Medulla oblongata (tissue), 1 donor: ENCODE measurements at regions not wholly inside any gene's neighbourhood (a gene's known extent, or its start where the extent isn't known, plus 50 kb on each side); places are given as distances from the start of the nearest gene placed in this dataset.
A peak's percentile ranks its signal among the peaks of the same experiment; 100 is the strongest.
"Not testable (repeated sequence)": the region's sequence is repeated elsewhere in the genome, so short reads cannot be mapped to it uniquely, and the experiment has no call there.

Experiments used
- DNase-seq: peaks from one replicate; pipeline ENCODE4 v3.0.0-alpha.2; 2015; ENCODE audit errors: extremely low spot score

DNA sequence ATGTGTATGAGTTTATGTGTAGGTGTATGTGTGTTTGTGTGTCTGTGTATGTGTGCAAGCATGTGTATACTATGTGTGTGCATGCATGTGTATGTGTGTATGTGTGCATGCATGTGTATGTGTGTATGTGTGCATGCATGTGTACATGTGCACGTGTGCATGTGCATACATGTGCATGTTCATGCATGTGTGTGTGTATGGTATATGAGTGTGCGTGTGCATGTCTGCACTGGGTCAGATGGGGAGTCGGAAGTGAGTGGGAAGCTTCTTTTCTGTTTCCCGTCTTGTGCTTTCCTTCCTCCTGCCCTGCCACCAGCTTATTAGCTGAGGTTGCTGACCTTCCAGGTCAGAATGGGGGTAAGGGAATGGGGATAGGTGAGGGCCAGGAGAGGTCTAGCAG is 174.7 kb downstream of the MAP2K4 start:
- no peak for DNase-seq

DNA sequence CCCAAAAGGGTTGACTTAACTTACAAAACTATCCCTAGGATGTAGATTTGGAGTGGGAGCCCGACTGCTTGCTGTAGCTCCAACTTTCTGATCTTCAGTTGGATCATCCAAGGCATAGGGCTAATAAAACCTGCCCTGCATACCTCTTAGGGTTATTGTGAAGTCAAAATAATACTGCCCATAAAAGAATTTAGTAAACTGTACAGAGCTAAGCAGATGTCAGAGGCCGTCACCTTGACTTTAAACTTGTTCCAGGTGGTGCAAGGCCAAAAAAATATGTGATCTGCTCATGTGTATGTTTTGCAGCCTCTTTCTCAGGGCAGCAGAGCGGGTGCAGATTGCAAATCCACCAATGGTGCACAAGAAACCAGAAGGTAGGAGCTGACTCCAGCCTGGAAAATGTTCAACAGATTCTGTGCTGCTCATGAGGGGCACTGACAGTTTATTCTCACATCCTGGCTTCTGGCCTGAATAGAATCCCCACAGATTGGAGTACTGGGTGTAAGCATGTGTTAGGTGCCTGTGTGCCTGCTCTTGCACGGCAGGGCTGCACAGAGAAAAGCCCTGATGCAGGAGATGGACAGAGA is 180.7 kb downstream of the MAP2K4 start:
- no peak for DNase-seq

DNA sequence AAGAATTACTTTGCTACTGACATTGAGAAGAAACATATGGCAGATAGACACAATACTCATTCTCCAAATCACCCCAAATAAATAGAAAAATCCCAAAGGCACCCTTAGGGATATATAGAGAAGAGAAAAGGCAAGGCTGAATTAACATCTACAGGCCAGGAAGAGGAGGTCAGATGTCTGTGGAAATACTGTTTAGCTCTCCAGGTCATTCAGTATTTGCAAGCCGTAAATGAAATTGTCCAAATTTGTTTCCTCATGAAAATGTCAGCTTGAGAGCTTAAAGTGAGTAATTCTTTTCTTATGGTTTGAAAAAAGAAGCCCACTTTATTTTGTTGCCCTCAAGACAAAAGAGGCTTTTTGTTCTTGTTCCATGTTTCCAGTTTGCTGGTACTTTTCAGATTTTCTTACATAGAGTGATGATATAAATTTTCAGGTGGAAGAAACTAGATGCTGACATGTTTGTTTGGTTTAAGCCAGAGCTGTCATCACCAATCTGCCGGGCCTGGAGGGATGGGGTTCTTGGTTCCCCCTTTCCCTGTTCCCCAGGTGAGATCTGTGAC is 189.0 kb downstream of the MAP2K4 start:
- no peak for DNase-seq

DNA sequence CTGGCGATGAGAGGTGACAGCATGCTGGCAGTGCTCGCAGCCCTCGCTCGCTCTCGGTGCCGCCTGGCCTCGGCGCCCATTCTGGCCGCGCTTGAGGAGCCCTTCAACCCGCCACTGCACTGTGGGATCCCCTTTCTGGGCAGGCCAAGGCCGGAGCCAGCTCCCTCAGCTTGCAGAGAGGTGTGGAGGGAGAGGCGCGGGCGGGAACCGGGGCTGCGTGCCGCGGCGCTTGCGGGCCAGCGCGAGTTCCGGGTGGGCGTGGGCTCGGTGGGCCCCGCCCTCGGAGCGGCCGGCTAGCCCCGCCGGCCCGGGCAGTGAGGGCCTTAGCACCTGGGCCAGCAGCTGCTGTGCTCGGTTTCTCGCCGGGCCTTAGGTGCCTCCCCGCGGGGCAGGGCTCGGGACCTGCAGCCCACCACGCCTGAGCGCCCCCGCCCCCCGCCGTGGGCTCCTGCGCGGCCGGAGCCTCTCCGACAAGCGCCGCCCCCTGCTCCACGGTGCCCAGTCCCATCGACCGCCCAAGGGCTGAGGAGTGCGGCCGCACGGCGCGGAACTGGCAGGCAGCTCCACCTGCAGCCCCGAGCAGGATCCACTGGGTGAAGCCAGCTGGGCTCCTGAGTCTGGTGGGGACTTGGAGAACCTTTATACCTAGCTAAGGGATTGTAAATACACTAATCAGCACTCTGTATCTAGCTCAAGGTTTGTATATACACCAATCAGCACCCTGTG is 200.2 kb downstream of the MAP2K4 start:
- DNase-seq, result not testable (repeated sequence)

DNA sequence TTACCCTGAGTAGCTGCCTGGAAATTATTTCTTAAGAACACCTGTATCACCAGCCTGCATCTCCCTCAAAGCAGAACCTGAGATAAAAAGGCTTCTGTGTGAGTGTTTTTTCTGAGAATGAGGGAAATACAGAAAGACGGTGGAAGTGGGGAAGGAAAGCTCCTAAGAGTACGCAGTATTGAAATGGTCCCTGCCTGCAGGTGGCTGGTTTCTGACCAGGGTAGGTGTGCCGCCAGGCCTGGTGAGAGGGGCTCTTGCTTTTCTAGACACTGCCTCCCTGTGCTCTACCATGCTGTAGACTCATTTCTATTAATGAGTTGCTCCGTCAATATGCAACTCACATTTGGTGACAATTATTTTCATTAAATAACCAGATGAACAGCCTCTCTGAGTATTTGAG is 201.7 kb downstream of the MAP2K4 start:
- no peak for DNase-seq

DNA sequence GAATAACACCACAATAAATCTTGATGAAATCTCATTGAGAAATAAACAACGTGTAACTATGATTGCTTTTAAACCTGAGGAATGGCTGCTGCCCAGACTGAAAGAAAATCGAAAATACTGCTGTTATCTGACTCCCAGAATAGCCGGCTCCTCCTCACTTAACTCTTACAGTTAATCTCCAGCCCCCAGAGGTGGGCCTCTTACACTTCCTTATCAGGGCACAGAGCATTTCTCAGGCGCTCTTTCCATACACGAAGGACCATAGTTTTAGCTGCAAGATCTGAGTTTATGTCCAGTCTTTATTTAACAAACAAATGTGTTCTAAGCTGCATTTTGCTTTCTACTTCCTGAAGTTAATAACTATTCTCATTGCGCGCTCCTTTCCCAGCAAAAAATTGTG is 206.9 kb downstream of the MAP2K4 start:
- DNase-seq, result no peak

DNA sequence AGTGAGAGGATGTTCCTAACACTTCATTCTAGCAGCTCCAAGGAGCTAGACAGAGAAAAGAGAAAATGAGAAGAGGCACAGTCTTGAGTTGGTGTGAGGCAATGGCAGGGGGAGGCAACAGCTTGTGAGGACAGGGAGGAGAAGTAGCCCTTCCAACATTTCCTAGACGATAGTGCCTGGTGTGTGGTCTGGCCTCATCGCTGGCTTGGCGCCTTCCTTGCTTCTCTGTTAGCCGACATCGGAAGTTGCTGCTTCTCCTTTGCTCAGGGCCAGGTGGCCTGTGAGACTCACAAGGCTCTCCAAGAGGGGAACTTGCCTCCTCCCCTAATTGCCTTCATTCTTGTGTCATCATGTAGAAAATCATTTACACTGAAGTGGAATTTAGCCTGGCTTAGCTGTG is 208.7 kb downstream of the MAP2K4 start:
- DNase-seq, result no peak

DNA sequence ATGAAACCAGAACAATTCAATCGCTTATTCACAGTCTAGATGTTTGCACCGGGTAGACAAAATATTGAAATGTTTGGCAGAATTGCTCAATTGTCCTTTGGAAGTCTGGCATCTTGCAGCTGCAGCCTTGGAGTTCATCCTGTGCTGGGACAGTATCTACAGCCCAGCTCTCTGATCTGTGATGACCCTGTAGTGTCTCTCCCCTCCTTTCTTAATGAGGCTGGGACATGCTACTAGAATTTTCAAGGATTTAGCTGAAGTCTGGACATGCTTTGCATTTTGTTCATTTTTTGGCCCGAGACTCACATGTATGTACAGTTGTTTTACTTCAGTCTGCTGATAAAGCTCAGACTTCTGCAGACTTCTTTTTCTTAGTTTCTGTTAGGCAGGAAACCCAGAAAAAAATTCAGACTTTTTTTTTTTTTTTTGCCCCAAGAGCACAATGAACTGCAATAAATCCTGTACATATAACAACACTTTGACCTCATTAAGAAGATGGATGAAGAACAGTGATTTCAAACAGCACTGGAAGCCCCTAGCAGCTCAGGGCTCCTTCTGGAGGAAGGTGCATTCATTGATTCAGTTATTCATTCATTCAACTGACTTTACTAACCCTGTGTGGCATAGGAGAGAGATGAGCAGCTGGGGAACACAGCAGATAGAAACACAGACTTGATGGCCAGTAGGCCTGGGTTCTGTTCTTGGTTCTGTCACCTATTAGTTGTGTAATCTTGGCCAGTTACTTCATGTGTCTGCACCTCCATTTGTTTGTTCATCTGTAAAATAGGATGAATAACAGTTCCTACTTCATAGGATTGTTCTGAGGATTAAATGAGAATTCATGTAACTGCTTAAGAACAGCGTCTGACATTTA is 210.0 kb downstream of the MAP2K4 start:
- peak; percentile 11 for DNase-seq

DNA sequence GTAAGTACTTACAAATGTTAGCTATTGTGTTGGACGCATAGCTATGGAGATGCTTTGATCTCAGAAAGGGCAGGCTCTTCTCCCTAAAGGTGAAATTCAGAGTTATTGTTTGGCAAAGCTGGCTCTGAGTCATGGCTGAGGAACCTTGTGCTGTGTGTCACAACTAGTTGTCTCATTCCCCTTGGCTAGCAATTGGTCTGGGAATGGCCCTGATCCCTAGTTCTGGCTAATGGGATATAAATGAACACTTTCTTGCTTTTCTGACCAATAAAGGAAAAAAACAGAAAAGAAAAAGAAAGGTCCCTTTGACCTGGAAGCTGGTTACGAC is 210.6 kb downstream of the MAP2K4 start:
- no peak for DNase-seq

DNA sequence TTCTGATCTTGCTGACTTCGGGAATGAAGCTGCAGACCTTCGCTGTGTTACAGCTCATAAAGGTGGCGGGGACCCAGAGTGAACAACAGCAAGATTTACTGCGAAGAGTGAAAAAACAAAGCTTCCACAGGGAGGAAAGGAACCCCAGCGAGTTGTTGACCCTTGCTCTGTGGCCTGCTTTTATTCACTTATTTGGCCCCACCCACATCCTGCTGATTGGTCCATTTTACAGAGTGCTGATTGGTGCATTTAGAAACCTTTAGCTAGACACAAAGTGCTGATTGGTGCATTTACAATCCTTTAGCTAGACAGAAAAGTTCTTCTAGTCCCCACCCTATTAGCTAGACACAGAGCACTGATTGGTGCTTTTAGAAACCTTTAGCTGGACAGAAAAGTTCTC is 218.3 kb downstream of the MAP2K4 start:
- not testable (repeated sequence) for DNase-seq

DNA sequence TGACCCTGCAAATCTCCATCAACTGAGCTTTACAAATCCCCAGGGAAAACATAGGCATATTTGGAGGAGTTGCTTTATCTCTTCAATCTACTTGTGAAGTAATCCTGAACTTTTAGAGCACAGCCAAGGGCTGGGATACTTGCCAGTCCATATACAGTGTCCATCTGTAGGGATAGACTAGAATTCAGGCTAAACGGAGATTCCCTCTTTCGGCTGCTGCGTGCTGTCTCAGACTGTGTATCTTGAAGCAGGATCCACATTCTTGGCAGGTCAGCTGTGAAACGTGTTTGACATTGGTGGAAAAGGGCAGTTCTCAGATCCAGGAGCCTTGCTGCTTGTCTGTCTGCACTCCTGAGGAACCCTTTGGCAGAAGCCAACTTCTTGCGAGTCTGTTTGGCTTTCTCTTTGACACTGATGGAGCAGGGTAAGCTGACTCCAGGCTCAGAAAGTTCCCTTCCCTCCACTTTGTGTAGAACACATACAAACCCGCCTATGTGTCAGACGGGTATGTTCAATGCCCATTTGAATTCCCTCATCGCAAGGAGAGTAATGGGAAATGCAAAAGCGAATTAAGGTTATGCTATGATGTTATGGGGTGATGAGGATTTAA is 221.8 kb downstream of the MAP2K4 start:
- DNase-seq, result no peak

DNA sequence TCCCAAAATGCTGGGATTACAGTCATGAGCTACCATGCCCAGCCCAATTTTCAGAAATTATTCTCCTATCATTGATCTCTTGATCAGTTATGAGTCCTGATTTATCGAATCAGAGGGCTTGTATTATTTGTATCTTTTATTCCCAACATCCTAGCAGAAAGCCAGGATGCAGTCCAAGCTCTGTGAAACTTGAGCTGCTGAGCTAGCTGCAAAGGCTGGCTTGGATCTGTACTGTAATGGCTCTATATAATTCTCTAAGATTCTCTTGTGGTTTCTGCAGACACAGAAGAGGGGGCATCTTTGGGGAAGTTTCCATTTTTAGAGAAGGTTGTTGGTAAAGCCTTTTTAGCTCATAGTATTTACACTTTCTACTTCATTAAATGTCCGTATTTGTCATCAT is 227.1 kb downstream of the MAP2K4 start:
- no peak for DNase-seq

DNA sequence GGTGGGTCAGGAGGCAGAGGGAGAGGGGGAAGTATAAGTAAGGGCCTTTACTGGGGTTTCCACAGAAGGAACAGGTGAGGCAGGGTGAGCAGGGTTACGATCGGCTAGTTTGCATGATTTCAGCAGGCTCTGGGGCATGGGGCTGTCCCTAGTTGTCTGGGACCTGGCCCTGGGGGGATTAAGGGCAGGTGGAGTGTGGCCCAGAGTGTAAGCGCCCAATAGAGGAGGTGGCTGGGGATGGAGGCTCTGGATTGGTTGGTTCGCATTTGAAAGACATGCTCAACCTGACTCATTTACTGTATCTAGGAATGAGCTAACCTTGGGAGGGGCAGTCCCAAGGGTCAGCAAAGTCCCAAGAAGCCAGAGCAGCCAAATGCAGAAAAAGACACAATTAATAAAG is 230.3 kb downstream of the MAP2K4 start:
- DNase-seq, result no peak

DNA sequence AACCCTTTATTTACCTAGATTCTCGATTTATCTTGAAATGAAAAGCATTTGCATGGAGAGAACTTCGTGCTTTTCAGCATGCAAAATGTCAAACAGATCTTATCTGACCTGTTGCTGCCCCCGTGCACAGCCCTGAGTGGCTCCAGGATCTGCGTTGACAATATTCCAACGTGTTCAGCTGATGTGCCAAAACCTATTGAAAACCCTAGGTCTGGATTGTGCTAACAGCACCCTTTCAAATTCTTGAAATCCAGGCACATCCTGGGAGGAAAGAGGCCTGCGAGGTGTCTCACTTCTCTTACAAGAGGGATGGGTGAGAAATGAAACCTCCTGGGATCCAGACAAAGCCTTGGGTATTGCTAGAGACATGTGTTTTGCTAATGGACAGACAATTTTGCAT is 231.8 kb downstream of the MAP2K4 start:
- DNase-seq, result no peak

DNA sequence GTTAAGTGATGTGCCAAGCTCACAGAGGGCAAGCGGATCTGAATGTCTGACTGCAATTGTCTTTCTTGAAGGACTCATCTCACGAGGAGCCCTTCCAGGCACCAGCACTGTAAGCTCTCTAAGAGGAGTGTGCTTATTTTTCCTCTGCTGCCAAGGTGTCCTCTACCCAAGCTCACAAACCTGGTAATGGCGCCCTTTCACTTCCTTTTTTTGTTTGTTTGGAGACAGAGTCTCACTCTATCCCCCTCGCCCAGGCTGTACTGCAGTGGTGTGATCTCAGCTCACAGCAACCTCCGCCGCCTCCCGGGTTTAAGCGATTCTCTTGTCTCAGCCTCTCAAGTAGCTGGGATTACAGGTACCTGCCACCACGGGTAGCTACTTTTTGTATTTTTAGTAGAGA is 233.8 kb downstream of the MAP2K4 start:
- DNase-seq, result no peak

DNA sequence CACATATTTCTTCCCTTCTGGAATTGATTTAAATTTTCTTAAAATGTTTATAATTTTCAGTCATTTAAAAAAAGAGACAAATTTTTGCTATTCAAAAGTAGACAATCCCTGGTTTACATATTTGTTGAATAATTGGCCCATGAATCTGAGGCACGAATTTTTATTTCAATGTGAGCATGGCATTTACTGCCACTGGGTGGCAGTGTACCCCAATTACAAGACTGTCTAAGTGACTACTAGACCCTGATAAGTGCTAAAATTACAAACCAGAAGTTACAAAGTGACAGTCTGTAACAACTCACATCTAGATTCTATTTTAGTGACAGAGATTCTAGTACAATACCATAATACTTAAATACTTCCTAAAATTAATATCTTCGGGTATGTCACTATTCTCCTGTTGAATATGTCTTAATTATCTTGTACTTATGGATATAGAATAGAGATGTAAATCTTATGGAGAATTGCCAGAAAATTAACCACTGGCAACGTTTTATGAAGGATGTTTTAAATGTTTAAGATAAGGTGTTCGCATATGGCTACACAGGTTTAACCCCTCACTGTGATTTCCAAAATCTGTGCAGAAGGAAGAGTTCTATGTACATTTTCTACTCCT is 235.8 kb downstream of the MAP2K4 start:
- peak; percentile 62 for DNase-seq

DNA sequence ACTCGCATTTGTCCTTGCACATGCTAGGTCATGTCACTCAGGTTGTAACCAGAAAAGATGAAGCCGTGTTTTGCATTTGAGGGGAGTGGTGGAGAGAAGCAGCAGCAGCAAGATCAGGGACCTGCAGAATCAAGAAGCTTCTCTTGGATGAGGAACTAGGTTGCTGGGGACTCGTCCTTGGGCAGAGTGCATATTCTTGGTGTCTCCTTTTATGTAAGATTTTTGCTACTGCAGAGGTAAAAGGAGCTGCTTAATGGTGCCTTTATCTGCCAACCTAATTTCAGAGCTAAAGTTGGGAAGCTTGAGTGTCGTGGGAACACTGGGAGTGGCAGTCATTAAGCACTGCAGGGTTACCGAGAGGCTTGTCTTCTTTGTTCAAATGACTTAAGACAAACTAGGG is 236.5 kb downstream of the MAP2K4 start:
- DNase-seq, result no peak

DNA sequence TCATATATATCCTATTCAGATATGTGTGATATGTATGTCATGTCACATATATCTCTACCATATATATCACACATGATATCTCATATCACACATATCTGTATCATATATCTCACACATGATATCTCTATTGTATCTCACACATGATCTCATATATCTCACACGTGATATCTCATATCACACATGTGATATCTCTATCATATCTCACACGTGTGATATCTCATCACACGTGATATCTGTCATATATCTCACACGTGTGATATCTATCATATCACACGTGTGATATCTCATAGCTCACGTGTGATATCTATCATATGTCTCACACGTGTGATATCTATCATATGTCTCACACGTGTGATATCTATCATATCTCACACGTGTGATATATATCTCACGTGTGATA is 240.7 kb downstream of the MAP2K4 start:
- no peak for DNase-seq

DNA sequence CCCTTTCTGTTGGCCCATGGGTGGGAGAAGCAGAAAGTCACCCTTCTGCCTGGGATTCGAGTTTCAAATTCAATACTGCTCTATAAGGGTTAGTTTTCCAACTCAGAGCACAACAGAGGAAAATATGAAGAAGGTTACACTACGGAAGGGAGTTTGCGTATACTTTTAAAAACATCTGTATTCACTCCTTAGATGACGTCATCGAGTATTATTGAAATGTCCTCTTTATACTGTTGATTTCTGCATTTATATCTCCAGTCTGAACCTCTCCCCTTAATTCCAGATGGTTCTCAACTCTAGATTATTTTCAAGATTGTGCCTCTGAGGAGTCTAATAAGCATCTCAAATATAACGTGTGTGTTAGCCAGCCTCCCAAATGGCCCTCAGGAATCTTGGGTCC is 249.1 kb downstream of the MAP2K4 start:
- DNase-seq, result no peak

DNA sequence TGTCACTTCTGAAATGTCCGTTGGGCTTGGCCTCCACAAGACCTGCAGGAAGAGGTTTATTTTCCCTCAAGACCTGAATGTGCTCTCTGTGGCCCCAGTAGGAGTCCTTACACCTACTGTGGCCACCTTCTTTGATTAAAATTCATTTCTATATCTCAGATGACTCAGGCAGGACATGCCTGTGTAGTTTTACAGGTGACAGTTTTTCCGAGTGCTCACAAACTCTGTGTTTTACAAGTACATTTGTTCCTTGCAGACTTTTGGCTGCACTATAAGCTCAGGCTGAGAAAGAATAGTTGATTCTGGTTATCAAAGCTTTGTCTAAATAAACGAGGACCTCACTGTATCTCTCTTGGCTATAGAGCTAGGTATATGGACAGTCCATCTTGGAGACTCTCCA is 257.1 kb downstream of the MAP2K4 start:
- DNase-seq, result no peak

DNA sequence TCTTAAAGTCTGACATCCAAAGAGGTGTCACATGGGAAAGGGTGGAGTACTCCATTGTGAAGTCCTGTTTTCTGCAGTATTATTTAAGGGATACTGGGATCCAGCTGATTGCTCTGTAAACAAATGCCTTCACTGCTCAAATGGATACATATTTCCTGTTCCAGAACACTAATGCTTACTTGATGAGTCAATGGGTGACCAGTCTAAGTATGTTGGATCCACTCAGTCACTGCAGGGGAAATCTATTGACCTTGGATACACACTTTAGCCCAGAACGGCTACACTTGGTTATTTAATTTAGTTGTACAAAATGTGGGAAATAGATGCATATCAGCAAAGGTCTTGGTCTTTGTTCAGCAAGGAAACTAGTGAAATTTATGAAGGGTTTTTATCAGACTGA is 261.4 kb downstream of the MAP2K4 start:
- no peak for DNase-seq

DNA sequence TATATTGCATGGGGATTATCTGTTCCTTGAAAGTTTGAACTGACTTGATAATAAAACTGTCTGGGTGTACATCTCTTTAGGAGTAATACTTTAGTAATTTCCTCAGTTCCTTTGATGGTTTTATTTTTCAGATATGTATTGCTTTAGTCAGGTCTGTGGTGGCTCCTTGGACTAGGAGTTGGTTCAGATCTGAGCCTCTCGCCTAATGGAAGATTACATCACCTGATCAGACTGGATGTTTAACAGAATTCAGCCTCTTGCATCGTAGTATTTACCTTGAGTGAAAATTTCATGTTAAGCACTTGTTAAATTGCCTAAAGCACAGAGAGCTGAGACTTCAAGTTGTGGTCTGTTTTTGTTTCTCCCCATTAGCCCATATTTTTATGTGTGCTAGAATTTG is 267.3 kb downstream of the MAP2K4 start:
- DNase-seq, result no peak
